MCF 10A (cell line): ENCODE measurements at regions not wholly inside any gene's neighbourhood (a gene's known extent, or its start where the extent isn't known, plus 50 kb on each side); places are given as distances from the start of the nearest gene placed in this dataset.

ENCODE experiments used
- BruUV-seq: library from RNA; stranded (reverse); fragments of 400-500 nt; replicated peaks from 2 replicates; lab custom pipeline; 2021; lab: Mats Ljungman, UMichigan
- CTCF ChIA-PET: fragments of 300-600 bp; sonication (Branson Sonifier 250); formaldehyde crosslinking; extraction: SDS; loops from one replicate; lab custom pipeline; 2021; ENCODE audit warnings: antibody characterized with exemption, inconsistent platforms; lab: Yijun Ruan, JAX
- POLR2A ChIA-PET: fragments of 300-600, 350-650 bp; sonication (Branson Sonifier 250); formaldehyde crosslinking; extraction: SDS; loops from one replicate; lab custom pipeline; 2020; ENCODE audit warnings: antibody characterized with exemption, inconsistent platforms; lab: Yijun Ruan, JAX
- DNase-seq: peaks from one replicate; pipeline ENCODE4 v3.0.0-alpha.2; 2018; ENCODE audit not compliant: unreplicated experiment
- H3K27ac Mint-ChIP-seq: one replicate; pipeline ENCODE4 v1.8.0; 2022; ENCODE audit warnings: mild to moderate bottlenecking, low read depth, mixed read lengths; ENCODE audit not compliant: unreplicated experiment
- H3K27me3 Mint-ChIP-seq: one replicate; pipeline ENCODE4 v1.8.0; 2022; ENCODE audit warnings: mixed read lengths; ENCODE audit not compliant: insufficient read depth, unreplicated experiment
- H3K36me3 Mint-ChIP-seq: one replicate; pipeline ENCODE4 v1.8.0; 2022; ENCODE audit warnings: mild to moderate bottlenecking, moderate library complexity, mixed read lengths; ENCODE audit not compliant: insufficient read depth, unreplicated experiment
- H3K4me1 Mint-ChIP-seq: one replicate; pipeline ENCODE4 v1.8.0; 2022; ENCODE audit warnings: mixed read lengths; ENCODE audit not compliant: insufficient read depth, unreplicated experiment
- H3K4me3 Mint-ChIP-seq: one replicate; pipeline ENCODE4 v1.8.0; 2022; ENCODE audit warnings: mild to moderate bottlenecking, moderate library complexity, mixed read lengths; ENCODE audit not compliant: unreplicated experiment
- H3K9me3 Mint-ChIP-seq: one replicate; pipeline ENCODE4 v1.8.0; 2022; ENCODE audit warnings: mixed read lengths; ENCODE audit not compliant: unreplicated experiment
- intact Hi-C: fragments of 100-400 bp; cut with micrococcal nuclease; formaldehyde crosslinking; loops from 2 replicates; pipeline ENCODE4 v1.14.1; 2022
- TF ChIP-seq, protein P1 (sequence below): fragments of 200-600 bp; IDR thresholded peaks from one replicate; pipeline ENCODE4 v1.8.0; 2022; ENCODE audit warnings: antibody characterized with exemption, mild to moderate bottlenecking; ENCODE audit not compliant: unreplicated experiment

DNA sequence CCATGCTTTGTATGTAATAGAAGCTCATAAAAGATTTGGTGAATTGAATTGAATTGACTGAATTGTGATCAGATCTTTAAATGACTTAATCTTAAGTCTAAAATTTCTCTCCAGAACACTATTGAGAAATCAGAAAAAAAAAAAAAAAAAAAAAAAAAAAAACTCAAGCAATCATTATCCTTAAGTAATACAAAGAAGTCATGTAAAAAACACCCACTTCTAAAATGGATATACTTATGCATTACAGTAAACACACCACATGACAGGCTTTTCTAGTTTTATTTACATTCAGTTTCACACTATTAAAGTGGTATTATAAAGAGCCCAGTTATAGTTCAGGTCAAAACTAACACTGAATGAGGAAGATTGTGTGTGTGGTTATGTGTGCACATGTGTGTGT, 84.9 kb upstream of the GLS start:
- no peak for DNase-seq
- Mint-ChIP-seq H3K27me3 (no peaks in the 10 kb centered on the region), H3K4me1 (peaks cover 8% of the 10 kb centered on the region), H3K4me3 (no peak overlapping the region), H3K27ac (no peak overlapping the region), H3K9me3 (no peaks in the 10 kb centered on the region), H3K36me3 (no peaks in the 10 kb centered on the region)
- intact Hi-C loops, result no loop called here
- TF ChIP-seq, protein P1, sequence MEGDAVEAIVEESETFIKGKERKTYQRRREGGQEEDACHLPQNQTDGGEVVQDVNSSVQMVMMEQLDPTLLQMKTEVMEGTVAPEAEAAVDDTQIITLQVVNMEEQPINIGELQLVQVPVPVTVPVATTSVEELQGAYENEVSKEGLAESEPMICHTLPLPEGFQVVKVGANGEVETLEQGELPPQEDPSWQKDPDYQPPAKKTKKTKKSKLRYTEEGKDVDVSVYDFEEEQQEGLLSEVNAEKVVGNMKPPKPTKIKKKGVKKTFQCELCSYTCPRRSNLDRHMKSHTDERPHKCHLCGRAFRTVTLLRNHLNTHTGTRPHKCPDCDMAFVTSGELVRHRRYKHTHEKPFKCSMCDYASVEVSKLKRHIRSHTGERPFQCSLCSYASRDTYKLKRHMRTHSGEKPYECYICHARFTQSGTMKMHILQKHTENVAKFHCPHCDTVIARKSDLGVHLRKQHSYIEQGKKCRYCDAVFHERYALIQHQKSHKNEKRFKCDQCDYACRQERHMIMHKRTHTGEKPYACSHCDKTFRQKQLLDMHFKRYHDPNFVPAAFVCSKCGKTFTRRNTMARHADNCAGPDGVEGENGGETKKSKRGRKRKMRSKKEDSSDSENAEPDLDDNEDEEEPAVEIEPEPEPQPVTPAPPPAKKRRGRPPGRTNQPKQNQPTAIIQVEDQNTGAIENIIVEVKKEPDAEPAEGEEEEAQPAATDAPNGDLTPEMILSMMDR, result no peak
- ChIA-PET POLR2A (no interaction called here), CTCF (interaction anchor here (0.6 to 2.7 kb wide), 3 partner anchors 15 to 447 kb away, joined by 3 to 12 read pairs (median 3); no protein-coding TSS in a partner anchor)
- BruUV-seq, result no TSS peak

DNA sequence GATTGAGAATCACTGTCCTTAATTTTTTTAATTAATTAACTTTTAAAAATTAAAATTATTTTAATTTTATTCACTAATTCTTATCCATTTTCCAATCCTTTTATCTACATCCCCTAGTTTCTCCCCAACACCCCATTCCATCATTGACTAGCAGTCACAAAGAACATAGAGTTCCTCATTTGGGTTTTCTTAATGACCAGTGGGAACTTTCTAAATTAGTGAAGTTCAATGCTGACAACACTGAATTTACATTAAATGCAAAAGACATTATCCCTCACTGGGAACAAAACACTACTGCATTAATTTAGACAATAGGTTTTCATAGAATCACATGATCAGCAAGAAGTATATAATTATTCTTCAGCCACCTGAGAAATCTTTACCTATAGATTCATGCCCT, 80.6 kb upstream of the GLS start:
- no peak for DNase-seq
- ChIA-PET CTCF (no interaction called here), POLR2A (no interaction called here)
- H3K36me3 Mint-ChIP-seq, result no peaks in the 10 kb centered on the region
- no peak overlapping the region for H3K27ac Mint-ChIP-seq
- no peaks in the 10 kb centered on the region for H3K4me1 Mint-ChIP-seq
- H3K9me3 Mint-ChIP-seq, result no peaks in the 10 kb centered on the region
- BruUV-seq, result no TSS peak
- no peaks in the 10 kb centered on the region for H3K27me3 Mint-ChIP-seq
- no peak overlapping the region for H3K4me3 Mint-ChIP-seq
- intact Hi-C loops, result loop anchor here (5.0 kb wide), 1 partner anchor 283 kb away; no protein-coding TSS in a partner anchor
- TF ChIP-seq, protein P1, result no peak

DNA sequence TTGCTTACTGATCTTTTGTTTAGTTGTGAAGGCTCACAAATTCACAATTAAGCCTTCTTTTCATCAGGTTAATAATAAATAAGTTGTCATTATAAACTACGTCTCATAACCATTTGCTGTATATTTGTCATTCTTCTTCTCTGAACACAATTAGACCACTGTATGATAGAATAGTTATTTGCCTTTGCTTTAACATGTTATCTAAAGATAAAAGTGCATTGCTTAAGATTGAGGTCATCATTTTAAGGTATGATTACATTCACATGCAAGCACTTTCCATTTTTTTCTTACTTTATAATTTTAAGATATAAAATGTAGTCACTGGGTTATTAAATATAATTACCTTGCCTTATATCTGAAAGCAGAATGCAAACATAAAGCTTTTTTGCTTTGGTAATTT, 80.1 kb upstream of the GLS start:
- CTCF ChIA-PET, result interaction anchor here (0.6 to 1.1 kb wide), 2 partner anchors 50 to 242 kb away, joined by 3 to 4 read pairs; no protein-coding TSS in a partner anchor
- intact Hi-C loops, result loop anchor here (5.0 kb wide), 1 partner anchor 283 kb away; no protein-coding TSS in a partner anchor
- TF ChIP-seq, protein P1, result no peak
- H3K27me3 Mint-ChIP-seq, result no peaks in the 10 kb centered on the region
- H3K27ac Mint-ChIP-seq, result no peak overlapping the region
- no peak for DNase-seq
- H3K4me1 Mint-ChIP-seq, result no peaks in the 10 kb centered on the region
- POLR2A ChIA-PET, result interaction anchor here (0.5 to 1.1 kb wide), 3 partner anchors 75 to 262 kb away, joined by 3 to 4 read pairs (median 3); no protein-coding TSS in a partner anchor
- BruUV-seq, result no TSS peak
- no peak overlapping the region for H3K4me3 Mint-ChIP-seq
- H3K36me3 Mint-ChIP-seq, result no peaks in the 10 kb centered on the region
- H3K9me3 Mint-ChIP-seq, result no peaks in the 10 kb centered on the region

DNA sequence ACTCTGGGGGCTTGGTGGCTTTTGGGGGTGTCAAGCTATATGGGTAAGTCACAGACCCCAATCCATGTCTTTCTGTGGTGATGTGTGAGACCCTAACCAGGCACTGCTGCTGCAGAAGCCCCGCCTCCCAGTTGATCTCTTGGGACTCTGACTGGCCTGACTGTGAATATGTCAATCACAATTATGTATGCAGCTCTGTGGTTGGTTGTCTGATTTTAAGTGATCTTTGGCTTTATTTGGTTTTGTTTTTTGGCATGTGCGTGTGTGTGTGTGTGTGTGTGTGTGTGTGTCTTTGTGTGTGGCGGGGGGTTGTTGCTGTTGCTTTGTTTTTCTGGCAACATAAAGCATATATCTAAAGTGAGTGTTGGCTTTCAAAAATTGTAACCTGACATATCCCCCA, 78.5 kb upstream of the GLS start:
- BruUV-seq, result no TSS peak
- intact Hi-C loops, result loop anchor here (5.0 kb wide), 1 partner anchor 285 kb away; no protein-coding TSS in a partner anchor
- no peaks in the 10 kb centered on the region for H3K36me3 Mint-ChIP-seq
- no peaks in the 10 kb centered on the region for H3K4me1 Mint-ChIP-seq
- DNase-seq, result no peak
- H3K27ac Mint-ChIP-seq, result no peak overlapping the region
- no peaks in the 10 kb centered on the region for H3K27me3 Mint-ChIP-seq
- no peaks in the 10 kb centered on the region for H3K9me3 Mint-ChIP-seq
- TF ChIP-seq, protein P1, result no peak
- H3K4me3 Mint-ChIP-seq, result no peak overlapping the region
- POLR2A ChIA-PET, result no interaction called here
- CTCF ChIA-PET, result interaction anchor here (0.6 to 1.6 kb wide), 7 partner anchors 13 to 699 kb away, joined by 3 to 9 read pairs (median 3); no protein-coding TSS in a partner anchor
